Right cardiac atrium (tissue), 5 donors: ENCODE measurements at regions not wholly inside any gene's neighbourhood (a gene's known extent, or its start where the extent isn't known, plus 50 kb on each side); places are given as distances from the start of the nearest gene placed in this dataset.

ENCODE experiments used
- ATAC-seq, 2 donors: fragments of 200-7000 bp; cut with Tn5 transposase; one replicate each; pipeline versions ENCODE4 v1.8.0 to v1.9.1; 2020; ENCODE audit warnings: moderate library complexity in 2 of 2, mild to moderate bottlenecking in 1 of 2
- DNase-seq, 3 donors: peaks; one replicate each; pipeline ENCODE4 v3.0.0-alpha.2; 2020
- H3K27ac ChIP-seq: one replicate; pipeline ENCODE4 v1.5.1; 2013; ENCODE audit warnings: mild to moderate bottlenecking, low read length, control low read depth, moderate library complexity
- H3K27me3 ChIP-seq: one replicate; pipeline ENCODE4 v1.6.1; 2013; ENCODE audit not compliant: control insufficient read depth, insufficient read depth
- H3K4me1 ChIP-seq: one replicate; pipeline ENCODE4 v1.6.1; 2013; ENCODE audit warnings: low read length; ENCODE audit not compliant: control insufficient read depth, insufficient read depth
- H3K4me3 ChIP-seq: one replicate; pipeline ENCODE4 v1.5.1; 2013; ENCODE audit warnings: low read length, control low read depth
- H3K9me3 ChIP-seq: one replicate; pipeline ENCODE4 v1.6.1; 2013; ENCODE audit warnings: low read length; ENCODE audit not compliant: control insufficient read depth
- WGBS: extraction: QIAGEN DNeasy Blood & Tissue Kit; methylation state at CpG from one replicate; pipeline ENCODE4 v1.1.7; 2013; 5-methylcytosine and 5-hydroxymethylcytosine counted together
- intact Hi-C, 4 donors: fragments of 100-400 bp; cut with DNase I; formaldehyde crosslinking; loops; one replicate each; pipeline versions ENCODE4 v1.11.0 to v1.14.0; 2022 to 2023
- donor health status: healthy with polysubstance abuse.
- donor health status: DM: no; HTN: yes; CAD: no.
- donor health status: DM: no; HTN: no; CAD: no.
- donor health status: DM: no; HTN: yes; CAD: no; lungs with severe emphysema.
- donor health status: DM: yes; HTN: yes; CAD: no.

DNA sequence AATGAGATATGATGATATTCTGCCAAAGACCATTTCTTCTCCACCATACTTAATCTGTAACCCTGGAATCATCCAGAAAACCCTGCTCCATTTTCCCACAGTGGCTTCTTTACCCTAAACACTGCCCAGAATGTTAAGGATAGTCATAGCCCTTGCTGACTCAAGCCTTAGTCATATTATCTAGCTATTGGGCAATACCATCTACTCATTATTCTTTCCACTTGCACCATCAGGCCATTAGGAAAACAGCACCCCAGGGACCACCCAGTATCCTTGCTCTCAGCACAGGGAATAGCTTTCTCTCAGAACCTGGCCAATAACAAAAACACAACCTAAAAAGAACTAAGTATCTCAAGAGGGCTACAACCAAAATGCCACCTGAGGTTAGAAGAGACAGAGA, 445.7 kb upstream of the SLC14A2 start:
- ATAC-seq, result peak; percentile 79 to 86
- Histone ChIP-seq H3K27me3 (no peaks in the 10 kb centered on the region), H3K9me3 (no peaks in the 10 kb centered on the region), H3K4me1 (no peaks in the 10 kb centered on the region), H3K4me3 (no peak overlapping the region), H3K27ac (no peak overlapping the region)
- intact Hi-C loops, result loop anchor here in 2 of 4 donors (10.0 kb wide), 2 partner anchors 65 to 75 kb away; no protein-coding TSS in a partner anchor
- DNase-seq, result peak; percentile 31 to 70 (median 70)

DNA sequence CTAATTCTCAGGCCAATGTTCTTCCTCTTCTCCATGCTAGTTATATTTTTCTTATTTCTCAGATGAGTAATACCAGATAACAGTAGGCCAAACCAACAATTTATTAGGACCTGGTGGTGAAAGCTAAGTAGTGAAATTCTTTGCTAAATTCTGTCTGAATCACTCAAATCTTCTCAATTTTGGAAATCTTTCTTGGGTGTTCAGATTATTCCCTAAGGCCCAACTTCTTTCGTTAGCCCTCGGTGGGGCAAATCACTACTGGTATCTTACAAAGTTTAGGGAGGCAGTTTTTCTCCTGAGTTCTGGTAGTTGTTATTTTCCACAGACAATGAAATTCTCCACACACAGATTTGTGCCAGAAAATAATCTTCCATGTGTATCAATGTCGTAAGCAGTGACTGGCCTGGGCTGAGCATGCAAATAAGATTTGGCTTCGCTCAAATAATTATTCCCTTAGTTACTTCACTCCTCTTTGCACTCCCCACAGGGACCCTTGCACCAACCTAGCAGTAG, 443.5 kb upstream of the SLC14A2 start:
- peak; percentile 86 to 87 for ATAC-seq
- H3K4me1 ChIP-seq, result no peaks in the 10 kb centered on the region
- intact Hi-C loops, result loop anchor here in 2 of 4 donors (10.0 kb wide), 2 partner anchors 63 to 73 kb away; no protein-coding TSS in a partner anchor
- H3K4me3 ChIP-seq, result no peak overlapping the region
- no peaks in the 10 kb centered on the region for H3K9me3 ChIP-seq
- 75% methylated on average over 4 of the region's 4 CpGs for WGBS
- DNase-seq, result peak in 2 of 3 donors; percentile 54 to 59
- H3K27ac ChIP-seq, result no peak overlapping the region
- no peaks in the 10 kb centered on the region for H3K27me3 ChIP-seq

DNA sequence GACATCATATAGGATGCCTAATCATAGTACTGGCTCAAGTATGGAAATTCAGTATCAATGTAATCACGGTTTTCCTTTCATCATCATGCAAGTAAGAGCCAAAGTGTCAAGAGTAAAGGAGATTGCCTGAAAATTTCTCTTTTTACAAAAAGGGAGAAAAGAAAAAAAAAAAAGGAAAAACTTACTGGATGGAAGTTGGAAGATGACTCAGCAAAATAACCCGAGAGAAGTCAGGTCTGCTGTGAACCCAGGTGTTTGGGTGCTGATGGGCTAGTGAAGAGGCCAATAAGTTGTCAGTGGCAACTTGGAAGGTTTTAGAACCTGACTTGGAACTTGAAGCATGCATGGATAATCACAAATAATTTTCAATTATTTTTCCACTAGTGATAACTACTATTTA, 441.9 kb upstream of the SLC14A2 start:
- intact Hi-C loops, result loop anchor here in 2 of 4 donors (10.0 kb wide), 2 partner anchors 61 to 71 kb away; no protein-coding TSS in a partner anchor
- Histone ChIP-seq H3K9me3 (no peaks in the 10 kb centered on the region), H3K4me3 (no peak overlapping the region), H3K27ac (no peak overlapping the region), H3K27me3 (no peaks in the 10 kb centered on the region), H3K4me1 (no peaks in the 10 kb centered on the region)
- no peak for ATAC-seq
- 82% methylated on average over 2 of the region's 2 CpGs for WGBS
- DNase-seq, result no peak

DNA sequence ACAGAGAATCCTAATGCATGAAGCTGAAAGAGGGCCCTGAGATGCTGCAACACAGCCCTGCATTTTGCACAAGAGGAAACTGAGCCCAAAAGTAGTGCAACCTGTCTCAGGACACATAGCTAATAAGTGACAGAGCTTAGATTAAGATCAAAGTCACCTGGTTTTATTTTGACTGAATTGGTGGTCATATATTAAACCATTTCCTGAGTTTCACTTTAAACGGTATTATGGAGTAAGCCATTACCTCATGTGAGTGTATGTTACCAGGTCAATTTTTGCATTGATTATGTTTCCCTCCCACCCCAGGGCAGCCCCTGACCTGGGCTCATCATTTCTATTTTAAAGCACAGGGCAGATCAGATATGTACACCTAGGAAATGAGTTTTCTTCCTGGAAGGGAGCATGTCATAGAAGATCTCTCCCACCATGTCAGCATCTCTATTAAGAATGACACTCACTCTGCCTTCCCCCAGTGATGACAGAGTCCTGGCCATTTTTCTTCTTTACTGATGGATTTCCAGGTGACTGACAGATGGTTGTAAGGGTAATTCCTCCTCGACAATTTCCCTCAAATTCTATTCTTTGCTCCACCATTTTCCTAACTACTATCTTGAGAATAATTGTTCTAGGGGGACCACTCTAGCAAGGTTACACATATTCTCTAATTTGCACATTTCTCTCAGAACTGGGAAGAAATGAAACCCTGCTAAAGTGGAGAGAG, 441.3 kb upstream of the SLC14A2 start:
- DNase-seq, result no peak
- WGBS, result 77% methylated on average over 2 of the region's 2 CpGs
- no peaks in the 10 kb centered on the region for H3K27me3 ChIP-seq

DNA sequence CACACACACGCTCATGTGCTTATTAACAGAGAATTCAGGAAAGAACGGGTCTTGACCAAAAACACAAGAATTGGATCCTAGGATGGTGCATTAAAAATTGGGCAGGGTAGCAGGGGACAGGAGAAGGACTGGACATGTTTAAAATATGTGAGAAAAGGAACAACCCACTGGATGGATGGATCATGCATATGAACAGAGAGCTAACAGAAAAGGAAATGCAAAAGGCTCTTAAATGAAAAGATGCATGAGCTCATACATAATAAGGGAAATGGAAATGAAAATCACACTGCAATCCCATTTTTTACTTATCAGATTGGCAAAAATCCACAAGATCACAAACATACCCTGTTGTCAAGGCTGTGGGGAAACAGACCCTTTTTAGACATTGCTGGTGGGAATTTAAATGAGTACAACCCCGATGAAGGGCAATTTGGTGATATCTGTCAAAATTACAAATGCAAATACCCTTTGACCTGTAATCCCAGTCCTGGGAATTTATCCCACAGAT, 440.6 kb upstream of the SLC14A2 start:
- Histone ChIP-seq H3K9me3 (no peaks in the 10 kb centered on the region), H3K4me1 (no peaks in the 10 kb centered on the region), H3K27ac (no peak overlapping the region), H3K4me3 (no peak overlapping the region), H3K27me3 (no peaks in the 10 kb centered on the region)
- 60% methylated on average over 3 of the region's 3 CpGs for WGBS
- intact Hi-C loops, result loop anchor here in 2 of 4 donors (10.0 kb wide), 2 partner anchors 60 to 70 kb away; no protein-coding TSS in a partner anchor
- ATAC-seq (no peak), DNase-seq (no peak)

More for the DNA sequence above, 441.3 kb upstream of the SLC14A2 start:
- Histone ChIP-seq H3K27ac (no peak overlapping the region), H3K4me3 (no peak overlapping the region), H3K4me1 (no peaks in the 10 kb centered on the region), H3K9me3 (no peaks in the 10 kb centered on the region)
- intact Hi-C loops, result loop anchor here in 2 of 4 donors (10.0 kb wide), 2 partner anchors 61 to 71 kb away; no protein-coding TSS in a partner anchor
- ATAC-seq, result no peak

DNA sequence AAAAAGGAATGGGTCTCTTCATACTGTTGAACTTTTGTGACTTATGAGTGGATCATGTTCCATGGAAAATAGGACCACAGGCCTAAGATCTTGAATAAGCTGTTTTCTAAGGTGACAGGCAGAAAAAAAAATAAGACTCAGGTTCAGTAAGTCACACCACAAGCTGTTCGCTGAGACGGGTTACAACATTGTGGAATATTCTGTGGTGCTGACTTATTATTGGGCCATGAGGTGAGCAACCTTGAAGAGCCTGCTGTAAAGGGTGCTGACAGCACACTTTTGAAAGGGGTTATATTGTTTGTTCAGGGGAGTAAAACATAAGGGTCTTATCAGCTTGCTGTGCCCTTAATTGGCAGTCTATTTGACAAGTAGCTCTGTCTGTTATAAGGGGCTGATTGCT, 439.8 kb upstream of the SLC14A2 start:
- Histone ChIP-seq H3K4me3 (no peak overlapping the region), H3K27me3 (no peaks in the 10 kb centered on the region), H3K27ac (no peak overlapping the region), H3K9me3 (no peaks in the 10 kb centered on the region), H3K4me1 (no peaks in the 10 kb centered on the region)
- ATAC-seq (no peak), DNase-seq (no peak)
- intact Hi-C loops, result loop anchor here in 2 of 4 donors (10.0 kb wide), 2 partner anchors 59 to 69 kb away; no protein-coding TSS in a partner anchor
- 76% methylated on average over 2 of the region's 2 CpGs for WGBS

DNA sequence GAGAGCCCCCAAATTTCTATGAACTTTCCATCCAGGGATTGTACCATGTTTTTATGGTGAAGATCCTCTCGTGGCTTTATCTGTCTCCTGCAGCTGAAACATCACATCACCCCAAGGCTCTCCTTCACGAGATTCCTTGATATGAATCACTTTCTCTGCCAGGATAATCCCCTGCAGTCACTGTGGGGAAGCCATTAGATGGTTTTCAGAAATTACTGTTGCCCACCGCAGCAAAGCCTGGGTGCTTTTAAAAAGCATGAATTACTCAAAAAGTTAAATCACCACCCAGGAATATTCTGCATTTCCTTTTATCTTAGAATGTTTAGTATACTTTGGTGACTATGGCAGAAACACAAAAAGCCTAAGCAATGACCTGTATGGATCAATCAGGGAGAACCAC, 428.4 kb upstream of the SLC14A2 start:
- Histone ChIP-seq H3K4me1 (no peaks in the 10 kb centered on the region), H3K9me3 (no peaks in the 10 kb centered on the region), H3K4me3 (no peak overlapping the region), H3K27me3 (no peaks in the 10 kb centered on the region), H3K27ac (no peak overlapping the region)
- ATAC-seq, result no peak
- no peak for DNase-seq
- WGBS, result 61% methylated on average over 3 of the region's 3 CpGs
- intact Hi-C loops, result no loop called here

DNA sequence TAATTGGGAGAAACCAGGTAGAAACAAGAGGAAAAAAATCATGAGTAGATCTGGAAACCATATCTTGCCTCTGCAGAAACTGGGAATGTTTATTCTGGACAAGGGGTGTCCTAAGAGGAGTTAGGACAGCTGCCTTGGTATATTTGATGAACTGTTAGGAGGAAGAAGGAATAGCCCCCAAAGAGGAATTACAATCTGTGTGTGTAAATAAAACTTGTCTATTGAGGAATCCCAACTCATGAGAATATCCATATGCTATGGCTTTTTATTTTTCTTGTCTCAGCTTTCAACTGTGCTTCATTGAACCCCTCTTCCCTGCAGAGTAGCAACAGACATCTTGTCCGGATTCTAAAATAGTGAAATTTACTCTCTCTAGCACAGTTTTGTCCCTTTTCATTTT, 423.5 kb upstream of the SLC14A2 start:
- H3K4me3 ChIP-seq, result no peak overlapping the region
- ATAC-seq (no peak), DNase-seq (no peak)
- WGBS, result 95% methylated on average over 1 of the region's 1 CpG
- no peaks in the 10 kb centered on the region for H3K4me1 ChIP-seq
- intact Hi-C loops, result no loop called here
- H3K9me3 ChIP-seq, result no peaks in the 10 kb centered on the region
- H3K27ac ChIP-seq, result no peak overlapping the region
- no peaks in the 10 kb centered on the region for H3K27me3 ChIP-seq

DNA sequence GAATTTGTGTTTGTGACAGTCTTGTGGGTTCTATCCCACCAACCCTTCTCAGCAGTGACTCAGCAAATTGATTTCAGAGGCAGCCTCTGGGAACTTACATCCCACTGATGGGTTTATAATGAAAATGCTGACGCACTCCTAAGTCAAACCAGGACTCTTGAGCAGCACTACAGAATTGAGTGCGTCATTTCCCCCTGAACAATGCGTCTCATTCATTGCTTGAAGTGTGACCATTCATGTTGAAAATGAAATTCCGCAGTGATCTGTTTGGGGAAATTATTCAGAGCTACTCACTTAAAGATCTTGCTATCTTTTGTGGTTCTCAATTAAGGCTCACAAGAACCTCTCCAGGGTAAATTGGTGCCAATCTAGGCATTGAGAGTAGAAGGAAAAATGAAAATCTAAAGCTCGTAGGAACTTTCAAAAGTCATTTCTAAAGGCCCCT, 417.7 kb upstream of the SLC14A2 start:
- intact Hi-C loops, result no loop called here
- ATAC-seq, result no peak
- Histone ChIP-seq H3K4me1 (no peaks in the 10 kb centered on the region), H3K9me3 (no peaks in the 10 kb centered on the region), H3K4me3 (no peak overlapping the region), H3K27ac (no peak overlapping the region), H3K27me3 (no peaks in the 10 kb centered on the region)
- WGBS, result 79% methylated on average over 5 of the region's 5 CpGs
- DNase-seq, result no peak

DNA sequence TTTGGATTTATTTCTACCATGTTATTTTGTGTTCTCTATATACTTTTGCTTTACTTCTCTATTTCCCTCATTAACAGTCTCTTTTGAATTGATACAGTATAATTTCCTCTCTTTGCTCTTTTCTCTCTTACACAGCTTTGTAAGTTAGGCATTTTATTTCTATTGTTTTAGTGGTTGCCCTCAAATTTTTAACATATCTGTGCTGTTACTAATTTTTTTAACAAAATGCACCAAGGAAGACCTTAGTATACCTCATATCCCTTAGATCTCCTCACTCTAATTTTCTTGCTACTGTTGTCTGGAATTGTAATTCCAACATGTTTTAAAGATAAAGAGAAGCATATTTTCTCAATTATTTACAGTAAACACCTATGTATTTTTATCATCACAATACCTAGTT, 416.8 kb upstream of the SLC14A2 start:
- Histone ChIP-seq H3K9me3 (no peaks in the 10 kb centered on the region), H3K27me3 (no peaks in the 10 kb centered on the region), H3K4me1 (no peaks in the 10 kb centered on the region), H3K27ac (no peak overlapping the region), H3K4me3 (no peak overlapping the region)
- no peak for ATAC-seq
- intact Hi-C loops, result no loop called here
- DNase-seq, result no peak

DNA sequence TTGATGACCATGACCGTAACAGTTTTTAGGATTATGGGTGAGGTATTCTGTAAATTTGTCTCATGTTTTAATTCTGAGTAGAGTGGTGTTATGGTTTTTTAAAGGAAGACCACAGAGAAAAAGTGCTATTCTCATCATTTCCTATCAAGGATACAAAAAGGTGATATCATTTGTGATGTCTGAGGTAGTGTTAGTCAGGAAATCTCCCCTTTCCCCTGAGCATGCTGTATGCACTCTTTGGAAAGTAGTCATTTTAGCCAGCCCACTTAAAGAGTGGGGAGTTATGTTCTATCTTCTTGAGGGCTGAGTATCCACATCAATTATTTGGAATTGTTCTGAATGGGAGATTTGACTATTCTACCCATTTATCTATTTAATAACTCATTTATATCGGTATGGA, 414.2 kb upstream of the SLC14A2 start:
- Histone ChIP-seq H3K27me3 (no peaks in the 10 kb centered on the region), H3K4me3 (no peak overlapping the region), H3K4me1 (no peaks in the 10 kb centered on the region), H3K9me3 (no peaks in the 10 kb centered on the region), H3K27ac (no peak overlapping the region)
- DNase-seq (no peak), ATAC-seq (no peak)
- WGBS, result 95% methylated on average over 2 of the region's 2 CpGs
- intact Hi-C loops, result no loop called here
